Epithelial cell of prostate (primary cell): ENCODE measurements at regions not wholly inside any gene's neighbourhood (a gene's known extent, or its start where the extent isn't known, plus 50 kb on each side); places are given as distances from the start of the nearest gene placed in this dataset.
"Not testable (repeated sequence)": the region's sequence is repeated elsewhere in the genome, so short reads cannot be mapped to it uniquely, and the experiment has no call there.

ENCODE experiments used
- DNase-seq: peaks from one replicate; pipeline ENCODE4 v3.0.0-alpha.2; 2011; ENCODE audit warnings: low read depth, low spot score
- H3K27ac ChIP-seq: fragments of 450-650 bp; 2 replicates; pipeline ENCODE4 v1.5.1; 2017; ENCODE audit warnings: mild to moderate bottlenecking

GRCh38 chr1:118578276-118578675 is 393.2 kb upstream of the SPAG17 start:
- DNase-seq: no peak

GRCh38 chr1:118575060-118575459 is 390.0 kb upstream of the SPAG17 start:
- no peak overlapping the region for H3K27ac ChIP-seq
- no peak for DNase-seq

More at GRCh38 chr1:118578276-118578675, 393.2 kb upstream of the SPAG17 start:
- H3K27ac ChIP-seq: no peak overlapping the region

GRCh38 chr1:118564961-118565703 is 380.1 kb upstream of the SPAG17 start:
- H3K27ac ChIP-seq: no peak overlapping the region
- no peak for DNase-seq

GRCh38 chr1:118563981-118564951 is 379.2 kb upstream of the SPAG17 start:
- no peak overlapping the region for H3K27ac ChIP-seq
- no peak for DNase-seq

- H3K27ac ChIP-seq: no peak overlapping the region
- DNase-seq: no peak
Observed at GRCh38 chr1:118558933-118559332, 373.9 kb upstream of the SPAG17 start.

- DNase-seq: no peak
- no peak overlapping the region for H3K27ac ChIP-seq
Observed at GRCh38 chr1:118556936-118557335, 371.9 kb upstream of the SPAG17 start.

GRCh38 chr1:118555638-118556037 is 370.6 kb upstream of the SPAG17 start:
- no peak for DNase-seq
- H3K27ac ChIP-seq: no peak overlapping the region

GRCh38 chr1:118535901-118536300 is 350.9 kb upstream of the SPAG17 start:
- DNase-seq: no peak
- H3K27ac ChIP-seq: no peak overlapping the region

GRCh38 chr1:118511922-118512321 is 326.9 kb upstream of the SPAG17 start:
- not testable (repeated sequence) for H3K27ac ChIP-seq, DNase-seq

GRCh38 chr1:118504867-118505266 is 319.8 kb upstream of the SPAG17 start:
- no peak overlapping the region for H3K27ac ChIP-seq

GRCh38 chr1:118504221-118504644 is 319.2 kb upstream of the SPAG17 start:
- no peak for DNase-seq
- H3K27ac ChIP-seq: no peak overlapping the region

More at GRCh38 chr1:118504867-118505266, 319.8 kb upstream of the SPAG17 start:
- DNase-seq: no peak

GRCh38 chr1:118503752-118504151 is 318.7 kb upstream of the SPAG17 start:
- no peak for DNase-seq
- no peak overlapping the region for H3K27ac ChIP-seq

- H3K27ac ChIP-seq: no peak overlapping the region
- no peak for DNase-seq
Observed at GRCh38 chr1:118494998-118495397, 310.0 kb upstream of the SPAG17 start.

- no peak overlapping the region for H3K27ac ChIP-seq
Observed at GRCh38 chr1:118488787-118489186, 303.8 kb upstream of the SPAG17 start.

GRCh38 chr1:118487932-118488331 is 302.9 kb upstream of the SPAG17 start:
- DNase-seq: no peak
- H3K27ac ChIP-seq: no peak overlapping the region

More at GRCh38 chr1:118488787-118489186, 303.8 kb upstream of the SPAG17 start:
- DNase-seq: no peak

GRCh38 chr1:118487091-118487490 is 302.1 kb upstream of the SPAG17 start:
- no peak for DNase-seq
- no peak overlapping the region for H3K27ac ChIP-seq

GRCh38 chr1:118486199-118486598 is 301.2 kb upstream of the SPAG17 start:
- no peak for DNase-seq
- H3K27ac ChIP-seq: no peak overlapping the region

- DNase-seq: peak; percentile 69
- H3K27ac ChIP-seq: no peak overlapping the region
Observed at GRCh38 chr1:118485757-118486156, 300.7 kb upstream of the SPAG17 start.

GRCh38 chr1:118484893-118485292 is 299.9 kb upstream of the SPAG17 start:
- DNase-seq: no peak
- H3K27ac ChIP-seq: no peak overlapping the region

- no peak for DNase-seq
- no peak overlapping the region for H3K27ac ChIP-seq
Observed at GRCh38 chr1:118483245-118484006, 298.4 kb upstream of the SPAG17 start.
